ENCODE measurements at regions not wholly inside any gene's neighbourhood (a gene's known extent, or its start where the extent isn't known, plus 50 kb on each side); places are given as distances from the start of the nearest gene placed in this dataset.

DNA sequence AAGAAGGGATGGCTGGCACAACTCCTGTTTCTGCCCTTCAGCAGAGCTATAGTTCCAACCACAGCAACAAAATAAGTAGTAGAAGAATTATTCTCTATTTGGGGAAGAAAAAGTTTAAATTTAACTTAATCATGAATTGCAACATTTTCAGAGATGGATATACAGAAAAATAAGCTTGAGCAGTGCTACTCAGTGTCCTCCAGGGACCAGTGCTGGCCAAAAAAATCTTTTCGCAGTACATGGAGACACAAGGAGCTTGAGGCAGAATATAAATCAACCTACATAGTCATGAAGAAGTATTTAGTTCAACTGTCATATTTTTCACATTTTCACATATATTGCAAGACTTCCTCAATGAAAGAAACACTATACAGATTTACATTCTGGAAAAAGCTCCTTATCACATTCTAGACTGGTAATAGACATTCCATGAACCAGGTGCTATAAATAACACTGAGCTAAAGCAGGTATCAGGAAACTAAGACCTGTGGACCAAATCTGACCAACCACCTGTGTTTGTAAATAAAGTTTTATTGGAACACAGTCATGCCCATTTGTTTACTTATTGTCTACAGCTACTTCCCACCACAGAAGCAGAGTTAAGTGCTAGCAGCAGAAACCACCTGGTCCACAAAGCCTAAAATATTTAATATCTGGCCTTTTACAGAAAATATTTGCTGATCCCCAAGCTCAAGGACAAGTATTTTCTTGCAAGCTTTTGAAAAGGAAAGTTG lies 101.9 kb downstream of the RGS21 start:
- in situ Hi-C loops (cut with MboI; ENCODE audit: low pct_unique_long_range_greater_than_20kb, low sequenced_read_pairs, unreplicated experiment), result no loop called here
- TF ChIP-seq, protein P1, sequence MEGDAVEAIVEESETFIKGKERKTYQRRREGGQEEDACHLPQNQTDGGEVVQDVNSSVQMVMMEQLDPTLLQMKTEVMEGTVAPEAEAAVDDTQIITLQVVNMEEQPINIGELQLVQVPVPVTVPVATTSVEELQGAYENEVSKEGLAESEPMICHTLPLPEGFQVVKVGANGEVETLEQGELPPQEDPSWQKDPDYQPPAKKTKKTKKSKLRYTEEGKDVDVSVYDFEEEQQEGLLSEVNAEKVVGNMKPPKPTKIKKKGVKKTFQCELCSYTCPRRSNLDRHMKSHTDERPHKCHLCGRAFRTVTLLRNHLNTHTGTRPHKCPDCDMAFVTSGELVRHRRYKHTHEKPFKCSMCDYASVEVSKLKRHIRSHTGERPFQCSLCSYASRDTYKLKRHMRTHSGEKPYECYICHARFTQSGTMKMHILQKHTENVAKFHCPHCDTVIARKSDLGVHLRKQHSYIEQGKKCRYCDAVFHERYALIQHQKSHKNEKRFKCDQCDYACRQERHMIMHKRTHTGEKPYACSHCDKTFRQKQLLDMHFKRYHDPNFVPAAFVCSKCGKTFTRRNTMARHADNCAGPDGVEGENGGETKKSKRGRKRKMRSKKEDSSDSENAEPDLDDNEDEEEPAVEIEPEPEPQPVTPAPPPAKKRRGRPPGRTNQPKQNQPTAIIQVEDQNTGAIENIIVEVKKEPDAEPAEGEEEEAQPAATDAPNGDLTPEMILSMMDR (IDR thresholded peaks at IDR 0.05; ENCODE audit: extremely low read depth, insufficient read depth, missing control alignments), result no peak

DNA sequence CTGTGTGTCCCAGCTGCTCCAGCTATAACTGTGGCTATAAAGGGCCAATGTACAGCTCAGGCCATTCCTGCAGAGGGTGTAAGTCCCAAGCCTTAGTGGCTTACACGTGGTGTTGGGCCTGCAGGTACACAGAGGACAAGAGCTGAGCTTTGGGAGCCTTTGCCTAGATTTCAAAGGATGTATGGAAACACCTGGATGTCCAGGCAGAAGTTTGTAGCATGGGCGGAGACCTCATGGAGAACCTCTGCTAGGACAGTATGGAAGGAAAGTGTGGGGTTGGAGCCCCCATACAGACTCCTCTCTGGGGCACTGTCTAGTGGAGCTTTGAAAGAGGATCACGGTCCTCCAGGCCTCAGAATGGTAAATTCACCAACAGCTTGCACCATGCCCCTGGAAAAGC lies 113.9 kb downstream of the RGS21 start:
- in situ Hi-C loops (cut with MboI; ENCODE audit: low pct_unique_long_range_greater_than_20kb, low sequenced_read_pairs, unreplicated experiment), result no loop called here
- no peak for DNase-seq (ENCODE audit: low spot score)
- TF ChIP-seq, protein P1 (IDR thresholded peaks at IDR 0.05; ENCODE audit: extremely low read depth, insufficient read depth, missing control alignments), result no peak

More for the DNA sequence above, 101.9 kb downstream of the RGS21 start:
- no peak for DNase-seq (ENCODE audit: low spot score)

DNA sequence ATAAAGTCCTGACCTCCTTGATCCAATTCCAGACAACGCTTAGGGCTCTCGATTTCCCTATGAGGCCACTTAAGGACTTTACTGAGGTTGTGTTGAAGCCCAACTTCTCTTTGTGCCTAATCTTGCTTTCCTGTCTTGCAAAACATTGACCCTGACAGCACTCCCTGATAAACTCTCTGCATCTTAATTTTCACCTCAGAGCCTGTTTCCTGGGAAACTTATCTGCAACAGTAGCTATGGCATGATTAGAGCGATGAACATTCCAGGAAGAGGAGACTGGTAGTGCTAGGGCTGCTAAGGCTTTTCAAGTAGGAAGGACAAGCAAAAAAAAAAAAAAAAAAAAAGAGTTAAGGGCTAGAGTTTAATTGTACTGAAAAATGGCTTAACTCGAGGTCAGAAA lies 118.9 kb downstream of the RGS21 start:
- TF ChIP-seq, protein P1 (IDR thresholded peaks at IDR 0.05; ENCODE audit: extremely low read depth, insufficient read depth, missing control alignments), result no peak
- in situ Hi-C loops (cut with MboI; ENCODE audit: low pct_unique_long_range_greater_than_20kb, low sequenced_read_pairs, unreplicated experiment), result no loop called here
- no peak for DNase-seq (ENCODE audit: low spot score)

DNA sequence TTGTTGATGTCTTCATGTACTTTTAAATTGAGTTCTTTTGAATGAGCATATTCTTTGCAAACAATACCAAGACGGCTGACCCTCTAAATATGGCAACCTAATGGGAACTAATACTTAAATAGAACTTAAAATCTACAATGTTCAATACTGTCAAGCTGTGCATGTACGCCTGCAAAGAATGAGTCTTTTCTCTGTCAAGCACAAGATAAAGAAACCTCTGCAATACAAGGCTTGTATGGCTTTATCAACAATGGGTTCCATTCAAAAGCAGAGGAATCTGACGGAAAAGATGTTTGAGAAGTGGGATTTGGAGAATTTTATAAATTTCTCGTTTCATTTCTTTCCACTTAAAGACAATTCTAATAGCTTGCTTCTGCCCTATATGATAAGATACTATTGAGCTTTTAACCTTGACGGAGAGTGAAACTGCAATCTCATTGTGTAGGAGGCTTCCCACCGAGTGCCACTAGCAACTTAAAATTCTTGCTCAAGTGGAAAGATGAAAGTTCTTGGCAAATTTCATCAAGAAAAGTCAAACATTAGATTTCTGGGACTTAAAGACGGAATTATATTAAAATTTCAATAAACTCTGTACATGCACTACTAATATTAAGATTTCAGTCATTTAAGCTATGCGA lies 119.8 kb downstream of the RGS21 start:
- in situ Hi-C loops (cut with MboI; ENCODE audit: low pct_unique_long_range_greater_than_20kb, low sequenced_read_pairs, unreplicated experiment), result no loop called here
- TF ChIP-seq, protein P1 (IDR thresholded peaks at IDR 0.05; ENCODE audit: extremely low read depth, insufficient read depth, missing control alignments), result no peak
- no peak for DNase-seq (ENCODE audit: low spot score)

DNA sequence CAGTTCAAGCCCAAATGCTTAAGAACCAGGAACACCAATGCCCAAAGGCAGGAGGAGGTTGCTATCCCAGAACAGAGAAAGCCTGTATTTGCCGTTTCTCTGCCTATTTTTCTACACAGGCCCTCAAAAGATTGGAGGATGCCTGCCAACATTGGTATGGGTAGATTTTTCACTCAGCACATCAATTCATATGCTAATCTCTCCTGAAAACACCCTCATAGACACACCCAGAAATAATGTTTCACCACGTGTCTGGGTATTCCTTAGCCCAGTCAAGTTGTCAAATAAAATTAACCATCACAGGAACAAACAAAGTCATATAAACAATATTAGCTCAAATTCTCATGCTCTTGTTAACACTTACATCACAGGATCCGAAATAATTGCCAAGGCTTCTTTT lies 121.9 kb downstream of the RGS21 start:
- in situ Hi-C loops (cut with MboI; ENCODE audit: low pct_unique_long_range_greater_than_20kb, low sequenced_read_pairs, unreplicated experiment), result no loop called here
- DNase-seq (ENCODE audit: low spot score), result no peak
- TF ChIP-seq, protein P1 (IDR thresholded peaks at IDR 0.05; ENCODE audit: extremely low read depth, insufficient read depth, missing control alignments), result no peak

DNA sequence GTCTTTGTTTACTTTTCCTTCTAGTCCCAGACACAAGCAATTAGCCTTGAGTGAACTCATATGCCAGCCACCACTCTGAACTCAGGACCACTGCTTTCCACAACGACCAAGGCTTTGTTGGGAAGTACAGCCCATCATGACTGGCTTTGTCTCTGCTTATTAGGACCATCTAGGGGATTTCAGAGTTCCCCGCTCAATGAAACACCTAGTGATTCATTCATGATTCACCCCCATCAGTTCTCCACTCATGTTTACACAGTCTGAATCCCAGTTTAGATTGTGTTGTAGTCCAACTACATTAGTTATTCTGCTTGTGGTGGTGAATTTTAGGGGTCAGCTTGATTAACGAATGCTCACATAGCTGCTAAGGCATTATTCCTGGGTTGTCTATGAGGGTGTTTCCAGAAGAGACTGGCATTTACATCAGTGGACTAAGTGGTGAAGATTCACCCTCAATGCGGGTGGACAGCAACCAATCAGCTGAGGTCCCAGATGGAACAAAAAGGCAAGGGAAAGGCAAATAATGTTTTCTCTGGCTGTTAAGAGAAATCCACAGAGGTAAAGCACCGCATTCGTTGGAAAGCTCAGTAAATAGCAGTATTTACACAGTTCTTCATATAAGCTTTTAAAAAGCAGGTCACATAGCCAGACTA lies 122.7 kb downstream of the RGS21 start:
- TF ChIP-seq, protein P1 (IDR thresholded peaks at IDR 0.05; ENCODE audit: extremely low read depth, insufficient read depth, missing control alignments), result no peak
- DNase-seq (ENCODE audit: low spot score), result no peak
- in situ Hi-C loops (cut with MboI; ENCODE audit: low pct_unique_long_range_greater_than_20kb, low sequenced_read_pairs, unreplicated experiment), result no loop called here

Data from GM13977 (cell line).